MCF 10A (cell line): ENCODE measurements at regions not wholly inside any gene's neighbourhood (a gene's known extent, or its start where the extent isn't known, plus 50 kb on each side); places are given as distances from the start of the nearest gene placed in this dataset.

Experiments
- BruUV-seq: library from RNA; stranded (reverse); fragments of 400-500 nt; replicated peaks from 2 replicates; lab custom pipeline; 2021; lab: Mats Ljungman, UMichigan
- CTCF ChIA-PET: fragments of 300-600 bp; sonication (Branson Sonifier 250); formaldehyde crosslinking; extraction: SDS; loops from one replicate; lab custom pipeline; 2021; ENCODE audit warnings: antibody characterized with exemption, inconsistent platforms; lab: Yijun Ruan, JAX
- POLR2A ChIA-PET: fragments of 300-600, 350-650 bp; sonication (Branson Sonifier 250); formaldehyde crosslinking; extraction: SDS; loops from one replicate; lab custom pipeline; 2020; ENCODE audit warnings: antibody characterized with exemption, inconsistent platforms; lab: Yijun Ruan, JAX
- DNase-seq: peaks from one replicate; pipeline ENCODE4 v3.0.0-alpha.2; 2018; ENCODE audit not compliant: unreplicated experiment
- H3K27ac Mint-ChIP-seq: one replicate; pipeline ENCODE4 v1.8.0; 2022; ENCODE audit warnings: mild to moderate bottlenecking, low read depth, mixed read lengths; ENCODE audit not compliant: unreplicated experiment
- H3K27me3 Mint-ChIP-seq: one replicate; pipeline ENCODE4 v1.8.0; 2022; ENCODE audit warnings: mixed read lengths; ENCODE audit not compliant: insufficient read depth, unreplicated experiment
- H3K36me3 Mint-ChIP-seq: one replicate; pipeline ENCODE4 v1.8.0; 2022; ENCODE audit warnings: mild to moderate bottlenecking, moderate library complexity, mixed read lengths; ENCODE audit not compliant: insufficient read depth, unreplicated experiment
- H3K4me1 Mint-ChIP-seq: one replicate; pipeline ENCODE4 v1.8.0; 2022; ENCODE audit warnings: mixed read lengths; ENCODE audit not compliant: insufficient read depth, unreplicated experiment
- H3K4me3 Mint-ChIP-seq: one replicate; pipeline ENCODE4 v1.8.0; 2022; ENCODE audit warnings: mild to moderate bottlenecking, moderate library complexity, mixed read lengths; ENCODE audit not compliant: unreplicated experiment
- H3K9me3 Mint-ChIP-seq: one replicate; pipeline ENCODE4 v1.8.0; 2022; ENCODE audit warnings: mixed read lengths; ENCODE audit not compliant: unreplicated experiment
- intact Hi-C: fragments of 100-400 bp; cut with micrococcal nuclease; formaldehyde crosslinking; loops from 2 replicates; pipeline ENCODE4 v1.14.1; 2022
- TF ChIP-seq, protein P1 (sequence below): fragments of 200-600 bp; IDR thresholded peaks from one replicate; pipeline ENCODE4 v1.8.0; 2022; ENCODE audit warnings: antibody characterized with exemption, mild to moderate bottlenecking; ENCODE audit not compliant: unreplicated experiment

DNA sequence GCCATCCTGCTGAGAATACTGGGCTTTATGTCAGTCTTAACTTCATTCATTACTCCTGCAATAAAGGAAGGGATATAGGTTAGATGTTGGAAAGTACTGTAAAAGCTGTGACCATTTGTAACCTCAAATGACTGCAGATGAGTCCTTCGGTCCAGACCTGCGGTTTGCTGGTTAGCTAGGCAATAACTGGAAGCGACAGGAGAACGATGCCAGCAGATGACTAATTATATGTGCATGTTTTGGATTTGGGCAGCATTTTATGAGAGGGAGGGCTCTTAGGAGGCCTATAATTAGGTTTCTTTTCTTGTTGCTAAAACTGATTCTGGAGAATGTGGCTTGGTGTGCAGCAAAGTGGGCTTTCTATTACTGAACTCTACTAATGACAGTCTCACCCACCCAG, 205.6 kb downstream of the TMEM182 start:
- ChIA-PET POLR2A (interaction anchor here (0.6 kb wide), 1 partner anchor 76 kb away, joined by 5 read pairs; no protein-coding TSS in a partner anchor), CTCF (interaction anchor here (5.0 kb wide), 1 partner anchor 8 kb away, joined by 24 read pairs; no protein-coding TSS in a partner anchor)
- Mint-ChIP-seq H3K36me3 (no peaks in the 10 kb centered on the region), H3K27me3 (no peaks in the 10 kb centered on the region), H3K4me1 (peaks cover 14% of the 10 kb centered on the region), H3K4me3 (no peak overlapping the region), H3K9me3 (no peaks in the 10 kb centered on the region), H3K27ac (no peak overlapping the region)
- DNase-seq, result peak; percentile 84
- BruUV-seq, result no TSS peak
- TF ChIP-seq, protein P1, sequence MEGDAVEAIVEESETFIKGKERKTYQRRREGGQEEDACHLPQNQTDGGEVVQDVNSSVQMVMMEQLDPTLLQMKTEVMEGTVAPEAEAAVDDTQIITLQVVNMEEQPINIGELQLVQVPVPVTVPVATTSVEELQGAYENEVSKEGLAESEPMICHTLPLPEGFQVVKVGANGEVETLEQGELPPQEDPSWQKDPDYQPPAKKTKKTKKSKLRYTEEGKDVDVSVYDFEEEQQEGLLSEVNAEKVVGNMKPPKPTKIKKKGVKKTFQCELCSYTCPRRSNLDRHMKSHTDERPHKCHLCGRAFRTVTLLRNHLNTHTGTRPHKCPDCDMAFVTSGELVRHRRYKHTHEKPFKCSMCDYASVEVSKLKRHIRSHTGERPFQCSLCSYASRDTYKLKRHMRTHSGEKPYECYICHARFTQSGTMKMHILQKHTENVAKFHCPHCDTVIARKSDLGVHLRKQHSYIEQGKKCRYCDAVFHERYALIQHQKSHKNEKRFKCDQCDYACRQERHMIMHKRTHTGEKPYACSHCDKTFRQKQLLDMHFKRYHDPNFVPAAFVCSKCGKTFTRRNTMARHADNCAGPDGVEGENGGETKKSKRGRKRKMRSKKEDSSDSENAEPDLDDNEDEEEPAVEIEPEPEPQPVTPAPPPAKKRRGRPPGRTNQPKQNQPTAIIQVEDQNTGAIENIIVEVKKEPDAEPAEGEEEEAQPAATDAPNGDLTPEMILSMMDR, result no peak
- intact Hi-C loops, result loop anchor here (1.0 kb wide), 1 partner anchor 52 kb away; no protein-coding TSS in a partner anchor

DNA sequence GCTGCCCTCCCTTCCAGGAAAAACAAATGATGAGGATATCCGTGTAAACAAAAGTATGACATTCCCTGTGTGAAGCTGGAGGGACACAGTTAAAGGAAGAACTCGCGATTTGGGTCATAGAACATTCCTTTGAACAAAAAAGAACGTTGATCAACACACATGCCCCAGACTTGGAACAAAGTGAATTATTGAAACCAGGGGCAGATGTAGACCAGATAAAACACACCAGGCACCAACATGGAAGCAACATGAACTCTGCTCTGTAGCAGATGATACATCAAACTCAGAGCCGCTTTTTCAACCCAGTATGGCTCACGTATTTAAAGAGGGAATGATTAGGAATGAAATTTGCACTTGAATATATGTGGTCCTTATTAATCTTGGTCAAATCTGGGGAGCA, 206.5 kb downstream of the TMEM182 start:
- H3K9me3 Mint-ChIP-seq, result no peaks in the 10 kb centered on the region
- no peak overlapping the region for H3K27ac Mint-ChIP-seq
- H3K36me3 Mint-ChIP-seq, result no peaks in the 10 kb centered on the region
- intact Hi-C loops, result no loop called here
- no peak overlapping the region for H3K4me3 Mint-ChIP-seq
- H3K27me3 Mint-ChIP-seq, result no peaks in the 10 kb centered on the region
- TF ChIP-seq, protein P1, result no peak
- ChIA-PET POLR2A (no interaction called here), CTCF (interaction anchor here (0.7 to 1.1 kb wide), 2 partner anchors 70 to 127 kb away, joined by 3 read pairs; no protein-coding TSS in a partner anchor)
- BruUV-seq, result no TSS peak
- no peak for DNase-seq
- H3K4me1 Mint-ChIP-seq, result peaks cover 14% of the 10 kb centered on the region

DNA sequence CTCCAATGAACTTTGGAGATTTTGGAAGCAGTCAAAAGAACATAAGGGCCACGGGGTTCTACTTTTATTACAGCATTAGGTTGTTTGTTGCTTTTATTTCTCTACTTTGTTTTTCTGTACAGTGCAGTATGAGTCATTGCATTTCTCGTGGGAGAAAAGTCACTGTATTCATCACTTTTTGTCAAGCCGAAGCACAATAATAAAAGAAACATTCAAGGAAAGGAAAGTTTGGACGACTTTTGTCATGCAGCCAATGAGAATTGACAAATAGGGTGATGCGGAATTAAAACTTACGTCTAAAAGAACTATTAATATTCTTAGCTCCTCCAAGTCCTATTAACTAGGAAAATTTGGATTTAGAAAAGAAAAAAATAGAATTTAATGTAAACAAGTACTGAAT, 209.9 kb downstream of the TMEM182 start:
- no TSS peak for BruUV-seq
- intact Hi-C loops, result no loop called here
- H3K27ac Mint-ChIP-seq, result no peak overlapping the region

More for the DNA sequence above, 209.9 kb downstream of the TMEM182 start:
- POLR2A ChIA-PET, result interaction anchor here (0.7 to 1.3 kb wide), 2 partner anchors 57 to 1346 kb away, joined by 4 to 6 read pairs; no protein-coding TSS in a partner anchor
- no peaks in the 10 kb centered on the region for H3K9me3 Mint-ChIP-seq
- no peak overlapping the region for H3K4me3 Mint-ChIP-seq
- CTCF ChIA-PET, result interaction anchor here (0.7 to 0.9 kb wide), 2 partner anchors 125 to 131 kb away, joined by 3 to 4 read pairs; no protein-coding TSS in a partner anchor
- no peaks in the 10 kb centered on the region for H3K27me3 Mint-ChIP-seq
- peaks cover 17% of the 10 kb centered on the region for H3K4me1 Mint-ChIP-seq
- DNase-seq, result peak; percentile 56
- no peaks in the 10 kb centered on the region for H3K36me3 Mint-ChIP-seq
- TF ChIP-seq, protein P1, result no peak
